ENCODE measurements at regions not wholly inside any gene's neighbourhood (a gene's known extent, or its start where the extent isn't known, plus 50 kb on each side); places are given as distances from the start of the nearest gene placed in this dataset.

- TF ChIP-seq CTCF (conservative IDR thresholded peaks at IDR 0.05; ENCODE audit: low read depth, low read length): peak; percentile 43; the same call in 1 of the 2 replicates
- no peak for TF ChIP-seq EZH2 (IDR thresholded peaks at IDR 0.05; ENCODE audit: borderline replicate concordance, low read depth, low read length, poor library complexity, severe bottlenecking)
Observed at GRCh38 chr6:97456070-97456469, 173.1 kb upstream of the MMS22L start.
